Testis (tissue), 2 donors: ENCODE measurements at regions not wholly inside any gene's neighbourhood (a gene's known extent, or its start where the extent isn't known, plus 50 kb on each side); places are given as distances from the start of the nearest gene placed in this dataset.
"Not testable (repeated sequence)": the region's sequence is repeated elsewhere in the genome, so short reads cannot be mapped to it uniquely, and the experiment has no call there.

Experiments
- DNase-seq: peaks from one replicate; pipeline ENCODE4 v3.0.0-alpha.2; 2019
- H3K27ac ChIP-seq, 2 donors: fragments of 200-600 bp; sonication (generic); one replicate each; pipeline ENCODE4 v1.5.1; 2019
- H3K27me3 ChIP-seq: fragments of 200-600 bp; sonication (generic); one replicate; pipeline ENCODE4 v1.5.1; 2019
- H3K36me3 ChIP-seq: fragments of 200-600 bp; sonication (generic); one replicate; pipeline ENCODE4 v1.5.1; 2017; ENCODE audit warnings: low read depth; ENCODE audit errors: missing control alignments
- H3K4me1 ChIP-seq: fragments of 200-600 bp; sonication (generic); one replicate; pipeline ENCODE4 v1.5.1; 2019
- H3K4me3 ChIP-seq, 2 donors: fragments of 200-600 bp; sonication (generic); one replicate each; pipeline ENCODE4 v1.5.1; 2017 to 2019
- H3K9me3 ChIP-seq: fragments of 200-600 bp; sonication (generic); one replicate; pipeline ENCODE4 v1.5.1; 2017
- CTCF ChIP-seq, 3 experiments: fragments of 450-650 bp in 2 of 3; fragments of 200-600 bp in 1 of 3; sonication (generic) in 1 of 3; IDR thresholded peaks; one replicate each; pipeline ENCODE4 v1.5.1; 2016 to 2019; ENCODE audit warnings: antibody characterized with exemption in 3 of 3, mild to moderate bottlenecking in 2 of 3, moderate library complexity in 1 of 3
- POLR2A ChIP-seq: fragments of 450-650 bp; IDR thresholded peaks from one replicate; pipeline ENCODE4 v1.6.1; 2017; ENCODE audit warnings: antibody characterized with exemption, mild to moderate bottlenecking, moderate library complexity
- WGBS, 2 donors: methylation state at CpG; one replicate each; pipeline ENCODE4 v1.1.5; 2018; 5-methylcytosine and 5-hydroxymethylcytosine counted together
- intact Hi-C: fragments of 100-400 bp; cut with DNase I; formaldehyde crosslinking; loops from one replicate; pipeline ENCODE4 v1.15.1; 2023; ENCODE audit warnings: low total_unique reads

- intact Hi-C loops: no loop called here
- Histone ChIP-seq H3K27ac (no peak overlapping the region), H3K27me3 (no peaks in the 10 kb centered on the region), H3K4me3 (no peak overlapping the region), H3K36me3 (no peaks in the 10 kb centered on the region), H3K9me3 (no peaks in the 10 kb centered on the region), H3K4me1 (no peaks in the 10 kb centered on the region)
- no peak for DNase-seq
- TF ChIP-seq CTCF (IDR thresholded peaks at IDR 0.05) (no peak), POLR2A (no peak)
- WGBS, 2 donors: 68 to 70% methylated on average over 10 to 12 of the region's 12 CpGs
Observed at GRCh38 chrX:1899841-1900240, 285.0 kb downstream of the ASMT start.

- H3K9me3 ChIP-seq: no peaks in the 10 kb centered on the region
- H3K27me3 ChIP-seq: no peaks in the 10 kb centered on the region
- 77 to 84% methylated on average over 4 to 7 of the region's 7 CpGs for WGBS, 2 donors
- intact Hi-C loops: no loop called here
- no peak overlapping the region for H3K27ac ChIP-seq
- no peaks in the 10 kb centered on the region for H3K36me3 ChIP-seq
- H3K4me1 ChIP-seq: no peaks in the 10 kb centered on the region
- no peak for TF ChIP-seq CTCF (IDR thresholded peaks at IDR 0.05)
- no peak for TF ChIP-seq POLR2A
- no peak overlapping the region for H3K4me3 ChIP-seq
- DNase-seq: no peak
Observed at GRCh38 chrX:1902901-1903235, 288.0 kb downstream of the ASMT start.

- Histone ChIP-seq H3K4me1 (no peaks in the 10 kb centered on the region), H3K27me3 (no peaks in the 10 kb centered on the region), H3K27ac (no peak overlapping the region), H3K9me3 (no peaks in the 10 kb centered on the region), H3K36me3 (no peaks in the 10 kb centered on the region), H3K4me3 (no peak overlapping the region)
- intact Hi-C loops: no loop called here
- DNase-seq: no peak
- WGBS, 2 donors: 70 to 72% methylated on average over 17 of the region's 17 CpGs
- TF ChIP-seq POLR2A (no peak), CTCF (IDR thresholded peaks at IDR 0.05) (no peak)
Observed at GRCh38 chrX:1903236-1903935, 288.5 kb downstream of the ASMT start.

GRCh38 chrX:1904663-1905218 lies 289.9 kb downstream of the ASMT start:
- Histone ChIP-seq H3K27ac (no peak overlapping the region), H3K27me3 (no peaks in the 10 kb centered on the region), H3K4me1 (no peaks in the 10 kb centered on the region), H3K36me3 (no peaks in the 10 kb centered on the region), H3K4me3 (no peak overlapping the region), H3K9me3 (no peaks in the 10 kb centered on the region)
- DNase-seq: no peak
- intact Hi-C loops: no loop called here
- WGBS, 2 donors: 89 to 90% methylated on average over 2 of the region's 2 CpGs
- no peak for TF ChIP-seq CTCF (IDR thresholded peaks at IDR 0.05)

- intact Hi-C loops: no loop called here
- DNase-seq: no peak
- H3K4me1 ChIP-seq: no peaks in the 10 kb centered on the region
- TF ChIP-seq POLR2A (no peak), CTCF (IDR thresholded peaks at IDR 0.05) (no peak)
- H3K9me3 ChIP-seq: no peaks in the 10 kb centered on the region
- no peak overlapping the region for H3K27ac ChIP-seq
- no peak overlapping the region for H3K4me3 ChIP-seq
- H3K27me3 ChIP-seq: no peaks in the 10 kb centered on the region
- no peaks in the 10 kb centered on the region for H3K36me3 ChIP-seq
Observed at GRCh38 chrX:1906028-1906427, 291.2 kb downstream of the ASMT start.

- H3K27ac ChIP-seq, DNase-seq, H3K4me1 ChIP-seq, intact Hi-C loops, H3K36me3 ChIP-seq, H3K4me3 ChIP-seq, H3K9me3 ChIP-seq, H3K27me3 ChIP-seq: not testable (repeated sequence)
- 95 to 96% methylated on average over 12 of the region's 12 CpGs for WGBS, 2 donors
Observed at GRCh38 chrX:1908996-1909395, 294.1 kb downstream of the ASMT start.
